ENCODE measurements at regions not wholly inside any gene's neighbourhood (a gene's known extent, or its start where the extent isn't known, plus 50 kb on each side); places are given as distances from the start of the nearest gene placed in this dataset.

GRCh38 chr17:63203652-63204051, 237.6 kb downstream of the TANC2 start:
- TF ChIP-seq CTCF (IDR thresholded peaks at IDR 0.05): no peak
- TF ChIP-seq POLR2AphosphoS5 (IDR thresholded peaks at IDR 0.05; ENCODE audit: low read depth, low read length): no peak
- TF ChIP-seq EZH2phosphoT487 (IDR thresholded peaks at IDR 0.05; ENCODE audit: borderline replicate concordance, low read depth): no peak
- no peak for TF ChIP-seq RAD21 (IDR thresholded peaks at IDR 0.05; ENCODE audit: low read length)
- TF ChIP-seq PBX3 (IDR thresholded peaks at IDR 0.05): no peak
- TF ChIP-seq EP300 (IDR thresholded peaks at IDR 0.05; ENCODE audit: borderline replicate concordance in 1 of 2, low read depth in 1 of 2, low read length in 1 of 2): no peak
- TF ChIP-seq TCF12 (IDR thresholded peaks at IDR 0.05): no peak
- TF ChIP-seq FOXM1 (IDR thresholded peaks at IDR 0.05; ENCODE audit: low read depth): no peak
